PFSK-1 (cell line): ENCODE measurements at regions not wholly inside any gene's neighbourhood (a gene's known extent, or its start where the extent isn't known, plus 50 kb on each side); places are given as distances from the start of the nearest gene placed in this dataset.

Experiments
- POLR2AphosphoS5 ChIP-seq: IDR thresholded peaks from 2 replicates; pipeline ENCODE4 v1.6.1; 2012; ENCODE audit warnings: low read depth, mild to moderate bottlenecking, control low read depth, low read length, moderate library complexity
- SIN3A ChIP-seq: IDR thresholded peaks from 2 replicates; pipeline ENCODE4 v1.6.1; 2012; ENCODE audit warnings: mild to moderate bottlenecking, low read length, moderate library complexity, borderline replicate concordance; ENCODE audit not compliant: insufficient read depth

DNA sequence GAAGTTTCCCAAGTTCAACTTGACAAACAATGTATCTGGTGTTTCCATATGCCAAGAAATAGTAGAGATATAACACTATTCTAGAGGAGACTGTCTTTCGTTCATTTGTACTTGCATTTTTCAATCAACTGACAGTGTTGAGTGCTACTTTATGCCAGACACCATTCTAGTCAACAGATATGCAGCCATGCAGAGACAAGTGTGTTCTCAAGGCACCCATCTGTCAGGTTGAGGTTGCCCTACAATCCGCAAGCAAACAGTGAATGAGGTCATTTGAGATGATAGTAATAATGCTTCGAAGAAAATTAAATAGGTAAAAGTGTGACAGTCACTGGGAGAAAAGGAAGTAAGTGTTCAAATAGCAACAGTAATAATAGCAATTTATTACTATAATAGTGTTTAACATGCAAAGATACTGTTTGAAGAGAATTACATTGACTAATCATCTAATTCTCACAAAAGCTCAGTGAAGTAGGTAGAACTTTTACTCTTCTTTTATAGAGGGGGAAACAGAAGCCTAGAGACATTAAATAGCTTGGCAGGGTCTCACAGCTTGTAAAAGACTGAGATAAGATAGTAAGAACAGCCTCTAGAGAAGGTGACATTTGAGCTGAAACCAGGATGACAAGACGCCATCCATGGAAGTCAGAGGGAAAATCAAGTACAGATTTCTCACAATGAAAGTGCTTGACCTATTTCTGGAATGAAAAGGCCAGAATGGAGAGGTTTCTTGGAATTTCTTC lies 936.9 kb downstream of the SORCS3 start:
- TF ChIP-seq POLR2AphosphoS5: no peak
- no peak for TF ChIP-seq SIN3A
